Retinal pigment epithelial cell (primary cell): ENCODE measurements at regions not wholly inside any gene's neighbourhood (a gene's known extent, or its start where the extent isn't known, plus 50 kb on each side); places are given as distances from the start of the nearest gene placed in this dataset.

ENCODE experiments used
- DNase-seq: peaks from one replicate; pipeline ENCODE4 v3.0.0-alpha.2; 2010; ENCODE audit warnings: low read depth
- H3K4me3 ChIP-seq: 2 replicates; pipeline ENCODE4 v1.5.1; 2011; ENCODE audit warnings: mild to moderate bottlenecking, low read length, control low read depth, moderate library complexity
- TF ChIP-seq, protein P1 (sequence below): conservative IDR thresholded peaks from 2 replicates; pipeline ENCODE4 v1.5.1; 2011; ENCODE audit warnings: low read depth, low read length, control low read depth, inconsistent platforms

DNA sequence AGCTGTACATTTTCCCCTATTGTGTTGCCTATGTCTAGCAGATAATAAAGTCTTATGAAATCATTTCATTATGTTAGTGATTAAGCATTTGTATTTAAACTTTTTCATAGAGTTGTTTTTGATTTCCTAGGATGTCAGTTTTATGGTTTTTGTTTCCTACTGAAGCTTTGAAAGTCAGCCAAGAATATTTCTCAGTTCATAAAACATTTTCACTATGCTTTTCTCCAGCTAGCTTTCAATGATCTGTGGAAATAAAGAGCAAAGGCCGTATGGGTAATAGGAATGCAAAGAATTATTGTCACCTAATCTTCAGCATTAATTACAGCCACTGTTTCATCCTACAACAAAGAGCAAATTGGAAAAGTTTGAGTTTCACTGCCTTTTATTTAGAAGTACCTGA is 145.7 kb upstream of the NUDT6 start:
- no peak overlapping the region for H3K4me3 ChIP-seq
- TF ChIP-seq, protein P1, sequence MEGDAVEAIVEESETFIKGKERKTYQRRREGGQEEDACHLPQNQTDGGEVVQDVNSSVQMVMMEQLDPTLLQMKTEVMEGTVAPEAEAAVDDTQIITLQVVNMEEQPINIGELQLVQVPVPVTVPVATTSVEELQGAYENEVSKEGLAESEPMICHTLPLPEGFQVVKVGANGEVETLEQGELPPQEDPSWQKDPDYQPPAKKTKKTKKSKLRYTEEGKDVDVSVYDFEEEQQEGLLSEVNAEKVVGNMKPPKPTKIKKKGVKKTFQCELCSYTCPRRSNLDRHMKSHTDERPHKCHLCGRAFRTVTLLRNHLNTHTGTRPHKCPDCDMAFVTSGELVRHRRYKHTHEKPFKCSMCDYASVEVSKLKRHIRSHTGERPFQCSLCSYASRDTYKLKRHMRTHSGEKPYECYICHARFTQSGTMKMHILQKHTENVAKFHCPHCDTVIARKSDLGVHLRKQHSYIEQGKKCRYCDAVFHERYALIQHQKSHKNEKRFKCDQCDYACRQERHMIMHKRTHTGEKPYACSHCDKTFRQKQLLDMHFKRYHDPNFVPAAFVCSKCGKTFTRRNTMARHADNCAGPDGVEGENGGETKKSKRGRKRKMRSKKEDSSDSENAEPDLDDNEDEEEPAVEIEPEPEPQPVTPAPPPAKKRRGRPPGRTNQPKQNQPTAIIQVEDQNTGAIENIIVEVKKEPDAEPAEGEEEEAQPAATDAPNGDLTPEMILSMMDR: no peak
- DNase-seq: no peak

DNA sequence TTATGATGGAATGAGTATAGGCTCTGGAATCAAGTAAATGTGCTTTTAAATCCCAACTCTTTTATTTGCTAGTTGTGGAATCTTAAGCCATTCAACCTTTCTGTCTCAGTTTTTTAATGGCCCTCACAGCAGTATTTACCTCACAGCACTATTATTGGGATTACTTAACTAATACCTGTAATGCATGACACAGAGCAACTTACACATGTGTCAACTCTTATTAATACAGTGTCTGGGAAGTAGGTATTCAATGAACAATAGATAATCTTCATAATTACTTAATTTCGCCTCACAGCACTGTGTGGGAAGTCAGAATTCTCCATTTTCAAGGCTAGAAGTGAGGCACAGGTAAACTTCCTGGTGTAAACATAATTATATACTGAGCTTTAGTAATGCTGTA is 149.7 kb upstream of the NUDT6 start:
- DNase-seq: no peak
- H3K4me3 ChIP-seq: no peak overlapping the region
- TF ChIP-seq, protein P1: no peak

DNA sequence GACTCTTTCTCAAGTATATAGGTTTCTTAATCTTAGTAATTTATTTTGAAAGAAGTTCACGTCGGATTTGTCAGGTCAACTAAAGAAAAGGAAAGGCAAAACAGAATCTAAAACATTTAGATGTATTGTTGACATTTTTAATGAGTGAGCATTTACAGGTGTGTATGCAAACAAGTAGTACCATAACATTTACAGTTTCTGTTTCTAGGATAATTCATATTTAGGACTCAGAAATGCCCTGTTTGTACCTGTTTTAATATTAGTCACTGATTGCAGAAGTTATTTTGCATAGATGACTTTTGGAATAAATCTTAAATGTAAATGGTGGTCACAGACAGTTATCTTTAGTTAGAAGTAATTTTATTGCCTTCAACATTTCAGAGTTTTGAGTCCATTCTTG is 151.3 kb upstream of the NUDT6 start:
- no peak for DNase-seq
- TF ChIP-seq, protein P1: no peak
- H3K4me3 ChIP-seq: no peak overlapping the region

DNA sequence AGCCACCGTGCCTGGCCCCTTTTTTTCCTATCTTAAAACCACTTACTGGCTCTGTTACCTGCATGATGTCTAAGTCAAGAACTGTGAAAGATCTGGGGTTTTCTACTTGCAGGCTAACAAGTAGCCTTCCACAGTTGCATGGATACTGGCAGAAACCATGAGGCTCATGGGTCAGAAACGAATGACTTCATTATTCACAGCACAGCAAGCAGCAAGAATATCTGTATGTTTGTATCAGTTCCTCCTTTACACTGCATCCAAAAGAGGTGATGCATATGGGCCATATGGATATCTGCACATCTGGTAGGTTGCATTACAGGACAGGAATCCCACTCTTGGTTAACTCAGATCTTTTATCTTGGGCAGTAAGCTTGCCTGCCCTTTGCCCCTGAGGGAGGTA is 154.9 kb upstream of the NUDT6 start:
- no peak for DNase-seq
- TF ChIP-seq, protein P1: no peak
- H3K4me3 ChIP-seq: no peak overlapping the region

DNA sequence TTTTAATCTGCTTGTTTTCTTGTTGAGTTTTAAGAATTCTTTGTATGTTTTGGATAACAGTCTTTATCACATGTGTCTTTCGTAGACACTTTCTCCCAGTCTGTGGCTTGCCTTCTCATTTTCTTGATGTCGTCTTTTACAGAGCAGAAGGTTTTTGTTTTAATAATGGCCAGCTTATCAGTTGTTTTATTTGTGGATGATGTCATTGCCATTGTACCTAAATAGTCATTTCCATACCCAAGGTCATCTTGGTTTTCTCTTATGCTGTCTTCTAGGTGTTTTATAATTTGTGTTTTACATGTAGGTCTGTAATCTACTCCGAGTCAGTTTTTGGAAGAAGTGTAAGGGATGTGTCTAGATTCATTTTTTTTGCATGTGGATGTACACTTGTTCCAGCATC is 159.6 kb upstream of the NUDT6 start:
- DNase-seq: no peak
- TF ChIP-seq, protein P1: no peak
- no peak overlapping the region for H3K4me3 ChIP-seq

DNA sequence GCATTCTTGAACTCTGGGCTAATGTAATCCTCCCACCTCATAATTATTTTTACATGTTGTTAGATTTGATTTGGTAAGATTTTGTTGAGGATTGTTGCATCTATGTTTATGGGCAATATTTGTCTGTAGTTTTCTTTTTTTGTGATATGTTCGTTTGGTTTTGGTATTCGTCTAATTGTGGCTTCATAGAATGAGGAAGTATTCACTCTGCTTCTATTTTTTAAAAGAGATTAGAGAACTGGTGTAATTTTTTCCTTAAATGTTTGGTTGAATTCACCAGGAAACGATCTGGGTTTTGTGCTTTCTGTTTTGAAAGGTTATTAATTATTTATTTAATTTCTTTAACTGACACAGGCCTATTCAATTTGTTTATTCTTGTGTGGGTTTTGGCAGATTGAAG is 161.2 kb upstream of the NUDT6 start:
- no peak for DNase-seq
- TF ChIP-seq, protein P1: no peak
- H3K4me3 ChIP-seq: no peak overlapping the region

DNA sequence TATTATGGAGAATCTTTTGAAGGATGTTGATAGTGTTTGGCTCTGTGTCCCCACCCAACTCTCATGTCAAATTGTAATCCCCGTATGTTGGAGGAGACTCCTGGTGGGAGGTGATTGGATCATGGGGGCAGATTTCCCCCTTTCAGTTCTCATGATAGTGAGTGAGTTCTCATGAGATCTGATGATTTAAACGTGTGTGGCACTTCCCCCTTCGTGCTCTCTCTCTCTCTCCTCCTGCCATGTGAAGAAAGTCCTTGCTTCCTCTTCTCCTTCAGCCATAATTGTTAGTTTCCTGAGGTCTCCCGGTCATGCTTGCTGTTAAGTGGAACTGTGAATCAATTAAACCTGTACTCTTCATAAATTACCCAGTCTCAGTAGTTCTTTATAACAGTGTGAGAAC is 166.1 kb upstream of the NUDT6 start:
- DNase-seq: no peak

More for the DNA sequence above, 166.1 kb upstream of the NUDT6 start:
- TF ChIP-seq, protein P1: no peak
- no peak overlapping the region for H3K4me3 ChIP-seq
